ENCODE measurements at regions not wholly inside any gene's neighbourhood (a gene's known extent, or its start where the extent isn't known, plus 50 kb on each side); places are given as distances from the start of the nearest gene placed in this dataset.
"Not testable (repeated sequence)": the region's sequence is repeated elsewhere in the genome, so short reads cannot be mapped to it uniquely, and the experiment has no call there.

DNA sequence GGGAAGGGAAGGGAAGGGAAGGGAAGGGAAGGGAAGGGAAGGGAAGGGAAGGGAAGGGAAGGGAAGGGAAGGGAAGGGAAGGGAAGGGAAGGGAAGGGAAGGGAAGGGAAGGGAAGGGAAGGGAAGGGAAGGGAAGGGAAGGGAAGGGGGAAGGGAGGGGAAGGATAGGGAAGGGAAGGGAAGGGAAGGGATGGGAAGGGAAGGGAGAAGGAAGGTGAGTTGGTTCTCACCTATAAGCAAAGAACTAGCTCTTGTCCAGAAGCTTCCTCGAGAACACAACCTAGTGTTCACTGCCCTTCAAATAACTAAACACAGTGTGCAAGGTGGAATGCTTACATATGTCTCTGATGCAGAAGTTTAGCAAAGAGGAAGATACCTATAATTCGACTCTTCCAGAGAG is 59.6 kb upstream of the MYO3A start:
- TF ChIP-seq, protein P1, sequence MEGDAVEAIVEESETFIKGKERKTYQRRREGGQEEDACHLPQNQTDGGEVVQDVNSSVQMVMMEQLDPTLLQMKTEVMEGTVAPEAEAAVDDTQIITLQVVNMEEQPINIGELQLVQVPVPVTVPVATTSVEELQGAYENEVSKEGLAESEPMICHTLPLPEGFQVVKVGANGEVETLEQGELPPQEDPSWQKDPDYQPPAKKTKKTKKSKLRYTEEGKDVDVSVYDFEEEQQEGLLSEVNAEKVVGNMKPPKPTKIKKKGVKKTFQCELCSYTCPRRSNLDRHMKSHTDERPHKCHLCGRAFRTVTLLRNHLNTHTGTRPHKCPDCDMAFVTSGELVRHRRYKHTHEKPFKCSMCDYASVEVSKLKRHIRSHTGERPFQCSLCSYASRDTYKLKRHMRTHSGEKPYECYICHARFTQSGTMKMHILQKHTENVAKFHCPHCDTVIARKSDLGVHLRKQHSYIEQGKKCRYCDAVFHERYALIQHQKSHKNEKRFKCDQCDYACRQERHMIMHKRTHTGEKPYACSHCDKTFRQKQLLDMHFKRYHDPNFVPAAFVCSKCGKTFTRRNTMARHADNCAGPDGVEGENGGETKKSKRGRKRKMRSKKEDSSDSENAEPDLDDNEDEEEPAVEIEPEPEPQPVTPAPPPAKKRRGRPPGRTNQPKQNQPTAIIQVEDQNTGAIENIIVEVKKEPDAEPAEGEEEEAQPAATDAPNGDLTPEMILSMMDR (IDR thresholded peaks at IDR 0.05), result not testable (repeated sequence)
- not testable (repeated sequence) for TF ChIP-seq POLR2A, POLR2AphosphoS5, EP300 (IDR thresholded peaks at IDR 0.05)
